A549 (cell line): ENCODE measurements at regions not wholly inside any gene's neighbourhood (a gene's known extent, or its start where the extent isn't known, plus 50 kb on each side); places are given as distances from the start of the nearest gene placed in this dataset.

Experiments used
- POLR2AphosphoS2 ChIP-seq: conservative IDR thresholded peaks from 2 replicates; pipeline ENCODE4 v1.6.1; 2012; ENCODE audit warnings: low read length, improper control_type of control experiment, inconsistent platforms
- RAD21 ChIP-seq, 2 experiments: fragments of >200 bp in 1 of 2; sonication (Bioruptor Twin) in 1 of 2; formaldehyde crosslinking in 1 of 2; IDR thresholded peaks in 1 of 2; conservative IDR thresholded peaks in 1 of 2; 2 replicates in 1 of 2; 3 replicates in 1 of 2; pipeline ENCODE4 v1.6.1; 2012 to 2018; ENCODE audit warnings: inconsistent platforms in 1 of 2
- SMC3 ChIP-seq: fragments of >200 bp; sonication (Bioruptor Twin); formaldehyde crosslinking; IDR thresholded peaks from 3 replicates; pipeline ENCODE4 v1.6.1; 2018; ENCODE audit warnings: inconsistent platforms
- TF ChIP-seq, protein P1 (sequence below): fragments of >200 bp; sonication (Bioruptor Twin); formaldehyde crosslinking; IDR thresholded peaks from 3 replicates; pipeline ENCODE4 v1.5.1; 2016

DNA sequence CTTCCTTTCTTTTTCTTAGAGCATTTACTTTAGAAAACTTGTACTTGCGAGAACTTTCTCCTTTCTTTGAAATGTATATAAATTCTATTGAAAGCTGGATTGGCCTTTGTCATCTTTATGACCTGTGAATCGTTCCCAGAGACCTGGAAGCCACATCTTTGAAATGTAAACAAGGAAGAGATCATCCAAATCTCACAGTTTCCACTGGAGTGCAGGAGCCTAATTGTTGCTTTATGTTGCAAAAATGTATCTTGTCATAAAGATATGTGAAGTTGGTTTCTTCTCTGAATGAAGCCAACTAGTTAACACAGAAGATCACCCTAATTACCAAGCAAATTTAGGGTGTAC is 1101.8 kb downstream of the TAF11L14 start:
- TF ChIP-seq, protein P1, sequence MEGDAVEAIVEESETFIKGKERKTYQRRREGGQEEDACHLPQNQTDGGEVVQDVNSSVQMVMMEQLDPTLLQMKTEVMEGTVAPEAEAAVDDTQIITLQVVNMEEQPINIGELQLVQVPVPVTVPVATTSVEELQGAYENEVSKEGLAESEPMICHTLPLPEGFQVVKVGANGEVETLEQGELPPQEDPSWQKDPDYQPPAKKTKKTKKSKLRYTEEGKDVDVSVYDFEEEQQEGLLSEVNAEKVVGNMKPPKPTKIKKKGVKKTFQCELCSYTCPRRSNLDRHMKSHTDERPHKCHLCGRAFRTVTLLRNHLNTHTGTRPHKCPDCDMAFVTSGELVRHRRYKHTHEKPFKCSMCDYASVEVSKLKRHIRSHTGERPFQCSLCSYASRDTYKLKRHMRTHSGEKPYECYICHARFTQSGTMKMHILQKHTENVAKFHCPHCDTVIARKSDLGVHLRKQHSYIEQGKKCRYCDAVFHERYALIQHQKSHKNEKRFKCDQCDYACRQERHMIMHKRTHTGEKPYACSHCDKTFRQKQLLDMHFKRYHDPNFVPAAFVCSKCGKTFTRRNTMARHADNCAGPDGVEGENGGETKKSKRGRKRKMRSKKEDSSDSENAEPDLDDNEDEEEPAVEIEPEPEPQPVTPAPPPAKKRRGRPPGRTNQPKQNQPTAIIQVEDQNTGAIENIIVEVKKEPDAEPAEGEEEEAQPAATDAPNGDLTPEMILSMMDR: no peak
- TF ChIP-seq RAD21 (conservative IDR thresholded peaks at IDR 0.05 in 1 of 2, IDR thresholded peaks at IDR 0.05 in 1 of 2) (no peak), POLR2AphosphoS2 (no peak), SMC3 (no peak)
